ENCODE measurements at regions not wholly inside any gene's neighbourhood (a gene's known extent, or its start where the extent isn't known, plus 50 kb on each side); places are given as distances from the start of the nearest gene placed in this dataset.
A peak's percentile ranks its signal among the peaks of the same experiment; 100 is the strongest.

GRCh38 chr7:24372961-24373955, 89.3 kb downstream of the NPY start:
- H3K4me3 ChIP-seq (replicated peaks in 1 of 4; ENCODE audit: control extremely low read depth in 1 of 4, insufficient read depth in 1 of 4, low read depth in 3 of 4, low read length in 4 of 4): no peak overlapping the region
- no peak overlapping the region for H2AFZ ChIP-seq (ENCODE audit: low read length)
- no peaks in the 10 kb centered on the region for H4K20me1 ChIP-seq (ENCODE audit: control insufficient read depth, extremely low read depth, insufficient read depth, low read length)
- no peak overlapping the region for H3K4me2 ChIP-seq (ENCODE audit: extremely low read depth, insufficient read depth, low read length)
- DNase-seq (ENCODE audit: low read depth in 2 of 2): no peak
- TF ChIP-seq EZH2 (IDR thresholded peaks at IDR 0.05; ENCODE audit: low read length, missing control alignments) (no peak), CTCF (conservative IDR thresholded peaks at IDR 0.05 in 1 of 2, IDR thresholded peaks at IDR 0.05 in 1 of 2; ENCODE audit: low read depth in 1 of 2, low read length in 2 of 2) (no peak)
- no peaks in the 10 kb centered on the region for H3K36me3 ChIP-seq (ENCODE audit: control insufficient read depth, insufficient read depth, low read length)
- no peaks in the 10 kb centered on the region for H3K27me3 ChIP-seq (ENCODE audit: control insufficient read depth, insufficient read depth, low read length)
- H3K9me3 ChIP-seq (ENCODE audit: control insufficient read depth, insufficient read depth, low read depth, low read length): no peaks in the 10 kb centered on the region
- H3K4me1 ChIP-seq (ENCODE audit: control insufficient read depth, extremely low read depth, insufficient read depth, low read length): no peaks in the 10 kb centered on the region
- H3K9ac ChIP-seq (ENCODE audit: insufficient read depth, low read length): no peak overlapping the region
- no peak overlapping the region for H3K27ac ChIP-seq (ENCODE audit: insufficient read depth, low read length)
- H3K79me2 ChIP-seq (ENCODE audit: control insufficient read depth, insufficient read depth, low read length): no peaks in the 10 kb centered on the region

DNA sequence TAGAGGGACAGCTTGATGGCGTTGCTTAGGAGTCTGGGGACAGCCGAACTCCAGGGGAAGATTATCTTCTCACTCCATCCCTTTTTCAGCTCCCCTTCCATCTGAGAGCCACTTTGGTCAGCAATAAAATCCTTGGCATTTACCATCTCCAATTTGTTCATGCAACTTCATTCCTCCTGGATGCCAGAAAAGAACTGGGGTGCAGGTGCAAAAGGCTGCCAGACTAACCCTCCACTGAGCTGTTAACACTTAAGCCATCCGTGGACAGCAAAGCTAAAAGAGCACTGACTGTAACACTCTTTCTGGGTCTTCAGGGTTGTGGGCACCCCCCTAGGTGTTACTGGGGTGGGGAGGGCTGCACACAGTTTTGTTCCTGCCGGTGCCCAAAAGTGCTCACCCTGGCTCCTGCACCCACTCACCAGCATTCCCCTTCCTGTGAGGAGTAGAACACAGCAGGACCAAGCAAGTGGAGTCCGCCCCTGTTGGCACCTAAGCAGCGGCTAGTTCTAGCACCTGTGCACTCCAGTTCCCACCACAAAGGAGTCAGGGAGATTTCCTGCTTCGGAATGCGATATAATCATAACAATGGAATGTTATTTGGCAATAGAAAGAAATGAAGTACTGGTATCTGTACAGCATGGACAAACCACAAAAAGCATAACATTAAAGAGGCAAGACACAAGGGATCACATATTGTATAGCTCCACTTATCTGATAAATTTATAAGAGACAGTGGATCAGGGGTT, 95.1 kb downstream of the NPY start:
- no peak overlapping the region for H3K4me2 ChIP-seq (ENCODE audit: extremely low read depth, insufficient read depth, low read length)

More for the DNA sequence above, 95.1 kb downstream of the NPY start:
- peak; percentile 51 to 89 for DNase-seq (ENCODE audit: low read depth in 2 of 2)
- Histone ChIP-seq H3K27me3 (ENCODE audit: control insufficient read depth, insufficient read depth, low read length) (no peaks in the 10 kb centered on the region), H3K4me3 (replicated peaks in 1 of 4; ENCODE audit: control extremely low read depth in 1 of 4, insufficient read depth in 1 of 4, low read depth in 3 of 4, low read length in 4 of 4) (no peak overlapping the region), H2AFZ (ENCODE audit: low read length) (no peak overlapping the region), H3K9me3 (ENCODE audit: control insufficient read depth, insufficient read depth, low read depth, low read length) (no peaks in the 10 kb centered on the region), H3K27ac (ENCODE audit: insufficient read depth, low read length) (no peak overlapping the region), H3K36me3 (ENCODE audit: control insufficient read depth, insufficient read depth, low read length) (no peaks in the 10 kb centered on the region), H3K79me2 (ENCODE audit: control insufficient read depth, insufficient read depth, low read length) (no peaks in the 10 kb centered on the region), H3K9ac (ENCODE audit: insufficient read depth, low read length) (no peak overlapping the region), H4K20me1 (ENCODE audit: control insufficient read depth, extremely low read depth, insufficient read depth, low read length) (no peaks in the 10 kb centered on the region), H3K4me1 (ENCODE audit: control insufficient read depth, extremely low read depth, insufficient read depth, low read length) (no peaks in the 10 kb centered on the region)
- no peak for TF ChIP-seq CTCF (conservative IDR thresholded peaks at IDR 0.05 in 1 of 2, IDR thresholded peaks at IDR 0.05 in 1 of 2; ENCODE audit: low read depth in 1 of 2, low read length in 2 of 2)
- TF ChIP-seq EZH2 (IDR thresholded peaks at IDR 0.05; ENCODE audit: low read length, missing control alignments): no peak

Measured in fibroblast of lung (primary cell).